GM23338 (cell line): ENCODE measurements at regions not wholly inside any gene's neighbourhood (a gene's known extent, or its start where the extent isn't known, plus 50 kb on each side); places are given as distances from the start of the nearest gene placed in this dataset.

ENCODE experiments used
- ATAC-seq: fragments of 200-7000 bp; cut with Tn5 transposase; 3 replicates; pipeline ENCODE4 v1.9.1; 2020
- DNase-seq: peaks from one replicate; pipeline ENCODE4 v3.0.0-alpha.2; 2015; ENCODE audit warnings: low spot score
- H2AFZ ChIP-seq: fragments of 200-600 bp; sonication (generic); 2 replicates; pipeline ENCODE4 v1.8.0; 2016; ENCODE audit warnings: antibody characterized with exemption, mild to moderate bottlenecking, moderate library complexity
- H3F3A ChIP-seq: fragments of 200-600 bp; sonication (generic); replicated peaks from 2 replicates; pipeline ENCODE4 v1.8.0; 2017; ENCODE audit warnings: antibody characterized with exemption, mixed run types, low read depth
- H3K27ac ChIP-seq: fragments of 200-600 bp; sonication (generic); 2 replicates; pipeline ENCODE4 v1.6.1; 2016; ENCODE audit warnings: low read depth
- H3K27me3 ChIP-seq: fragments of 200-600 bp; sonication (generic); 2 replicates; pipeline ENCODE4 v1.8.0; 2016; ENCODE audit warnings: mild to moderate bottlenecking, mixed run types, moderate library complexity; ENCODE audit not compliant: insufficient read depth
- H3K36me3 ChIP-seq: fragments of 200-600 bp; sonication (generic); 2 replicates; pipeline ENCODE4 v1.8.0; 2016; ENCODE audit warnings: mild to moderate bottlenecking; ENCODE audit not compliant: insufficient read depth
- H3K4me1 ChIP-seq: fragments of 200-600 bp; sonication (generic); 2 replicates; pipeline ENCODE4 v1.8.0; 2016; ENCODE audit warnings: mild to moderate bottlenecking, moderate library complexity; ENCODE audit not compliant: insufficient read depth
- H3K4me2 ChIP-seq: fragments of 200-600 bp; sonication (generic); 2 replicates; pipeline ENCODE4 v1.7.1; 2017; ENCODE audit warnings: mixed run types
- H3K4me3 ChIP-seq: fragments of 200-600 bp; sonication (generic); 2 replicates; pipeline ENCODE4 v1.6.1; 2016; ENCODE audit warnings: mixed run types
- H3K79me2 ChIP-seq: fragments of 200-600 bp; sonication (generic); replicated peaks from 2 replicates; pipeline ENCODE4 v1.8.0; 2017; ENCODE audit warnings: mild to moderate bottlenecking; ENCODE audit not compliant: insufficient read depth
- H3K9me2 ChIP-seq: fragments of 200-600 bp; sonication (generic); 2 replicates; pipeline ENCODE4 v1.8.0; 2017; ENCODE audit not compliant: insufficient read depth
- H4K20me1 ChIP-seq: fragments of 200-600 bp; sonication (generic); replicated peaks from 2 replicates; pipeline ENCODE4 v1.8.0; 2017; ENCODE audit warnings: mild to moderate bottlenecking; ENCODE audit not compliant: insufficient read depth
- H3K27ac Mint-ChIP-seq: 2 replicates; pipeline ENCODE4 v1.8.0; 2020; ENCODE audit warnings: inconsistent platforms, mild to moderate bottlenecking, moderate library complexity, mixed read lengths
- H3K27me3 Mint-ChIP-seq: 3 replicates; pipeline ENCODE4 v1.8.0; 2022; ENCODE audit warnings: low read depth, mild to moderate bottlenecking, moderate library complexity, mixed read lengths, inconsistent platforms; ENCODE audit not compliant: insufficient read depth, poor library complexity
- H3K36me3 Mint-ChIP-seq: 3 replicates; pipeline ENCODE4 v1.8.0; 2021; ENCODE audit warnings: low read depth, mild to moderate bottlenecking, inconsistent platforms, moderate library complexity, mixed read lengths
- H3K4me1 Mint-ChIP-seq: 3 replicates; pipeline ENCODE4 v1.8.0; 2020; ENCODE audit warnings: mild to moderate bottlenecking, inconsistent platforms, mixed read lengths
- H3K4me3 Mint-ChIP-seq: 3 replicates; pipeline ENCODE4 v1.8.0; 2021; ENCODE audit warnings: moderate library complexity, mild to moderate bottlenecking, inconsistent platforms, mixed read lengths
- H3K9me3 Mint-ChIP-seq: 3 replicates; pipeline ENCODE4 v1.8.0; 2020; ENCODE audit warnings: moderate library complexity, mild to moderate bottlenecking, inconsistent platforms, mixed read lengths
- CREB1 ChIP-seq: fragments of 250-450 bp; sonication (Bioruptor Pico); IDR thresholded peaks from 2 replicates; pipeline ENCODE4 v1.5.0; 2020; ENCODE audit warnings: low read depth, mild to moderate bottlenecking, moderate library complexity
- CTCF ChIP-seq, 2 experiments: fragments of 200-600 bp in 1 of 2; sonication (generic) in 1 of 2; conservative IDR thresholded peaks; 2 replicates each; pipeline versions ENCODE4 v1.5.1 to v1.6.1; 2016 to 2017; ENCODE audit warnings: antibody characterized with exemption in 2 of 2, low read depth in 2 of 2, mild to moderate bottlenecking in 2 of 2, moderate library complexity in 1 of 2
- ETS1 ChIP-seq: IDR thresholded peaks from 2 replicates; pipeline ENCODE4 v1.6.1; 2016; ENCODE audit warnings: antibody characterized with exemption
- EZH2 ChIP-seq: fragments of 200-600 bp; sonication (generic); IDR thresholded peaks from one replicate; pipeline ENCODE4 v1.8.0; 2017; ENCODE audit warnings: antibody characterized with exemption, mild to moderate bottlenecking, low read depth; ENCODE audit not compliant: unreplicated experiment
- EZH2phosphoT487 ChIP-seq: fragments of 200-600 bp; sonication (generic); IDR thresholded peaks from one replicate; pipeline ENCODE4 v1.8.1; 2018; ENCODE audit warnings: antibody characterized with exemption; ENCODE audit not compliant: unreplicated experiment
- JUNB ChIP-seq: IDR thresholded peaks from one replicate; pipeline ENCODE4 v1.6.1; 2016; ENCODE audit warnings: antibody characterized with exemption; ENCODE audit not compliant: unreplicated experiment
- NANOG ChIP-seq: IDR thresholded peaks from 2 replicates; pipeline ENCODE4 v1.6.1; 2016; ENCODE audit warnings: antibody characterized with exemption, borderline replicate concordance
- POLR2AphosphoS5 ChIP-seq: IDR thresholded peaks from 2 replicates; pipeline ENCODE4 v1.6.1; 2016; ENCODE audit warnings: antibody characterized with exemption, low read depth
- REST ChIP-seq: IDR thresholded peaks from one replicate; pipeline ENCODE4 v1.6.1; 2018; ENCODE audit warnings: antibody characterized with exemption; ENCODE audit not compliant: unreplicated experiment
- STAT1 ChIP-seq: IDR thresholded peaks from one replicate; pipeline ENCODE4 v1.6.1; 2016; ENCODE audit warnings: antibody characterized with exemption; ENCODE audit not compliant: unreplicated experiment
- ZNF114 ChIP-seq: fragments of 250-450 bp; sonication (Bioruptor Pico); IDR thresholded peaks from 2 replicates; pipeline ENCODE4 v1.5.0; 2020; ENCODE audit warnings: mild to moderate bottlenecking, moderate library complexity
- ZNF331 ChIP-seq: fragments of 250-450 bp; sonication (Bioruptor Pico); IDR thresholded peaks from 2 replicates; pipeline ENCODE4 v1.5.0; 2020; ENCODE audit warnings: low read depth, mild to moderate bottlenecking, moderate library complexity
- TF ChIP-seq, protein P1 (sequence below): fragments of 250-450 bp; sonication (Bioruptor Pico); IDR thresholded peaks from 2 replicates; pipeline ENCODE4 v1.5.0; 2020; ENCODE audit warnings: mild to moderate bottlenecking, moderate library complexity

- no peaks in the 10 kb centered on the region for H3K79me2 ChIP-seq
- H3K36me3 ChIP-seq, result no peaks in the 10 kb centered on the region
- no peaks in the 10 kb centered on the region for H3K9me2 ChIP-seq
- no peaks in the 10 kb centered on the region for H3F3A ChIP-seq
- Mint-ChIP-seq H3K4me1 (no peaks in the 10 kb centered on the region; the same call in 2 of the 3 replicates), H3K27me3 (peaks cover 2% of the 10 kb centered on the region), H3K4me3 (no peak overlapping the region), H3K36me3 (peaks cover 8% of the 10 kb centered on the region), H3K27ac (no peak overlapping the region), H3K9me3 (peaks cover 25% of the 10 kb centered on the region)
- no peaks in the 10 kb centered on the region for H4K20me1 ChIP-seq
- H2AFZ ChIP-seq, result no peak overlapping the region
- no peaks in the 10 kb centered on the region for H3K4me1 ChIP-seq
- ATAC-seq (no peak), DNase-seq (no peak)
- no peaks in the 10 kb centered on the region for H3K27me3 ChIP-seq
- no peak overlapping the region for H3K27ac ChIP-seq
- H3K4me2 ChIP-seq, result no peak overlapping the region
- no peak overlapping the region for H3K4me3 ChIP-seq
- TF ChIP-seq, protein P1, sequence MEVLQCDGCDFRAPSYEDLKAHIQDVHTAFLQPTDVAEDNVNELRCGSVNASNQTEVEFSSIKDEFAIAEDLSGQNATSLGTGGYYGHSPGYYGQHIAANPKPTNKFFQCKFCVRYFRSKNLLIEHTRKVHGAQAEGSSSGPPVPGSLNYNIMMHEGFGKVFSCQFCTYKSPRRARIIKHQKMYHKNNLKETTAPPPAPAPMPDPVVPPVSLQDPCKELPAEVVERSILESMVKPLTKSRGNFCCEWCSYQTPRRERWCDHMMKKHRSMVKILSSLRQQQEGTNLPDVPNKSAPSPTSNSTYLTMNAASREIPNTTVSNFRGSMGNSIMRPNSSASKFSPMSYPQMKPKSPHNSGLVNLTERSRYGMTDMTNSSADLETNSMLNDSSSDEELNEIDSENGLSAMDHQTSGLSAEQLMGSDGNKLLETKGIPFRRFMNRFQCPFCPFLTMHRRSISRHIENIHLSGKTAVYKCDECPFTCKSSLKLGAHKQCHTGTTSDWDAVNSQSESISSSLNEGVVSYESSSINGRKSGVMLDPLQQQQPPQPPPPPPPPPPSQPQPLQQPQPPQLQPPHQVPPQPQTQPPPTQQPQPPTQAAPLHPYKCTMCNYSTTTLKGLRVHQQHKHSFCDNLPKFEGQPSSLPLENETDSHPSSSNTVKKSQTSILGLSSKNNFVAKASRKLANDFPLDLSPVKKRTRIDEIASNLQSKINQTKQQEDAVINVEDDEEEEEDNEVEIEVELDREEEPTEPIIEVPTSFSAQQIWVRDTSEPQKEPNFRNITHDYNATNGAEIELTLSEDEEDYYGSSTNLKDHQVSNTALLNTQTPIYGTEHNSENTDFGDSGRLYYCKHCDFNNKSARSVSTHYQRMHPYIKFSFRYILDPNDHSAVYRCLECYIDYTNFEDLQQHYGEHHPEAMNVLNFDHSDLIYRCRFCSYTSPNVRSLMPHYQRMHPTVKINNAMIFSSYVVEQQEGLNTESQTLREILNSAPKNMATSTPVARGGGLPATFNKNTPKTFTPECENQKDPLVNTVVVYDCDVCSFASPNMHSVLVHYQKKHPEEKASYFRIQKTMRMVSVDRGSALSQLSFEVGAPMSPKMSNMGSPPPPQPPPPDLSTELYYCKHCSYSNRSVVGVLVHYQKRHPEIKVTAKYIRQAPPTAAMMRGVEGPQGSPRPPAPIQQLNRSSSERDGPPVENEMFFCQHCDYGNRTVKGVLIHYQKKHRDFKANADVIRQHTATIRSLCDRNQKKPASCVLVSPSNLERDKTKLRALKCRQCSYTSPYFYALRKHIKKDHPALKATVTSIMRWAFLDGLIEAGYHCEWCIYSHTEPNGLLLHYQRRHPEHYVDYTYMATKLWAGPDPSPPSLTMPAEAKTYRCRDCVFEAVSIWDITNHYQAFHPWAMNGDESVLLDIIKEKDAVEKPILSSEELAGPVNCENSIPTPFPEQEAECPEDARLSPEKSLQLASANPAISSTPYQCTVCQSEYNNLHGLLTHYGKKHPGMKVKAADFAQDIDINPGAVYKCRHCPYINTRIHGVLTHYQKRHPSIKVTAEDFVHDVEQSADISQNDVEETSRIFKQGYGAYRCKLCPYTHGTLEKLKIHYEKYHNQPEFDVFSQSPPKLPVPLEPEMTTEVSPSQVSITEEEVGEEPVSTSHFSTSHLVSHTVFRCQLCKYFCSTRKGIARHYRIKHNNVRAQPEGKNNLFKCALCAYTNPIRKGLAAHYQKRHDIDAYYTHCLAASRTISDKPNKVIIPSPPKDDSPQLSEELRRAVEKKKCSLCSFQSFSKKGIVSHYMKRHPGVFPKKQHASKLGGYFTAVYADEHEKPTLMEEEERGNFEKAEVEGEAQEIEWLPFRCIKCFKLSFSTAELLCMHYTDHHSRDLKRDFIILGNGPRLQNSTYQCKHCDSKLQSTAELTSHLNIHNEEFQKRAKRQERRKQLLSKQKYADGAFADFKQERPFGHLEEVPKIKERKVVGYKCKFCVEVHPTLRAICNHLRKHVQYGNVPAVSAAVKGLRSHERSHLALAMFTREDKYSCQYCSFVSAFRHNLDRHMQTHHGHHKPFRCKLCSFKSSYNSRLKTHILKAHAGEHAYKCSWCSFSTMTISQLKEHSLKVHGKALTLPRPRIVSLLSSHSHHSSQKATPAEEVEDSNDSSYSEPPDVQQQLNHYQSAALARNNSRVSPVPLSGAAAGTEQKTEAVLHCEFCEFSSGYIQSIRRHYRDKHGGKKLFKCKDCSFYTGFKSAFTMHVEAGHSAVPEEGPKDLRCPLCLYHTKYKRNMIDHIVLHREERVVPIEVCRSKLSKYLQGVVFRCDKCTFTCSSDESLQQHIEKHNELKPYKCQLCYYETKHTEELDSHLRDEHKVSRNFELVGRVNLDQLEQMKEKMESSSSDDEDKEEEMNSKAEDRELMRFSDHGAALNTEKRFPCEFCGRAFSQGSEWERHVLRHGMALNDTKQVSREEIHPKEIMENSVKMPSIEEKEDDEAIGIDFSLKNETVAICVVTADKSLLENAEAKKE (CRISPR knock-in tag), result no peak
- TF ChIP-seq ZNF331 (CRISPR knock-in tag) (no peak), ZNF114 (CRISPR knock-in tag) (no peak), CTCF (conservative IDR thresholded peaks at IDR 0.05; ENCODE audit: low read depth in 2 of 2) (no peak), EZH2 (no peak), STAT1 (no peak), POLR2AphosphoS5 (no peak), JUNB (no peak), CREB1 (CRISPR knock-in tag) (no peak), ETS1 (no peak), EZH2phosphoT487 (no peak), REST (no peak), NANOG (no peak)
Observed at GRCh38 chr1:166410083-166410385, 243.2 kb upstream of the FAM78B start.
